H9 (cell line): ENCODE measurements at regions not wholly inside any gene's neighbourhood (a gene's known extent, or its start where the extent isn't known, plus 50 kb on each side); places are given as distances from the start of the nearest gene placed in this dataset.

Experiments
- DNase-seq: peaks from one replicate; pipeline ENCODE4 v3.0.0-alpha.2; 2017
- H2AFZ ChIP-seq: one replicate; pipeline ENCODE4 v1.6.1; 2013; ENCODE audit warnings: mild to moderate bottlenecking, low read length, control low read depth, moderate library complexity
- H2AK5ac ChIP-seq: 2 replicates; pipeline ENCODE4 v1.6.1; 2013; ENCODE audit warnings: low read length, control low read depth, mixed read lengths; ENCODE audit not compliant: insufficient read length
- H2BK120ac ChIP-seq: one replicate; pipeline ENCODE4 v1.6.1; 2013; ENCODE audit warnings: low read depth, mild to moderate bottlenecking, low read length, control low read depth, inconsistent platforms; ENCODE audit not compliant: poor library complexity, severe bottlenecking
- H2BK12ac ChIP-seq: 2 replicates; pipeline ENCODE4 v1.6.1; 2013; ENCODE audit warnings: low read length, control low read depth, mixed read lengths, low read depth; ENCODE audit not compliant: insufficient read length
- H2BK15ac ChIP-seq: 2 replicates; pipeline ENCODE4 v1.6.1; 2013; ENCODE audit warnings: low read depth, low read length, control low read depth
- H2BK20ac ChIP-seq: one replicate; pipeline ENCODE4 v1.6.1; 2013; ENCODE audit warnings: low read depth, mild to moderate bottlenecking, low read length, control low read depth, inconsistent platforms; ENCODE audit not compliant: poor library complexity, severe bottlenecking
- H2BK5ac ChIP-seq: 2 replicates; pipeline ENCODE4 v1.6.1; 2013; ENCODE audit warnings: low read length, control low read depth, mixed read lengths; ENCODE audit not compliant: insufficient read length
- H3K14ac ChIP-seq: 2 replicates; pipeline ENCODE4 v1.6.1; 2013; ENCODE audit warnings: low read length, control low read depth; ENCODE audit not compliant: insufficient read depth
- H3K18ac ChIP-seq: 2 replicates; pipeline ENCODE4 v1.6.1; 2013; ENCODE audit warnings: low read depth, mild to moderate bottlenecking, mixed read lengths, low read length, control low read depth; ENCODE audit not compliant: insufficient read length
- H3K23ac ChIP-seq: 2 replicates; pipeline ENCODE4 v1.6.1; 2013; ENCODE audit warnings: low read length, control low read depth, mixed read lengths, low read depth; ENCODE audit not compliant: insufficient read length
- H3K23me2 ChIP-seq: 2 replicates; pipeline ENCODE4 v1.6.1; 2013; ENCODE audit warnings: low read depth, mild to moderate bottlenecking, mixed read lengths, low read length, control low read depth; ENCODE audit not compliant: insufficient read length, poor library complexity, severe bottlenecking
- H3K27ac ChIP-seq: 2 replicates; pipeline ENCODE4 v1.5.1; 2013; ENCODE audit warnings: low read length, control low read depth, mixed read lengths, low read depth; ENCODE audit not compliant: insufficient read length
- H3K27me3 ChIP-seq: 2 replicates; pipeline ENCODE4 v1.6.1; 2013; ENCODE audit warnings: low read length, control low read depth, inconsistent platforms; ENCODE audit not compliant: insufficient read depth
- H3K4ac ChIP-seq: 2 replicates; pipeline ENCODE4 v1.6.1; 2013; ENCODE audit warnings: low read depth, mild to moderate bottlenecking, control low read depth, inconsistent platforms, low read length, moderate library complexity
- H3K4me1 ChIP-seq: 2 replicates; pipeline ENCODE4 v1.6.1; 2013; ENCODE audit warnings: low read length, control low read depth, inconsistent platforms; ENCODE audit not compliant: insufficient read depth
- H3K4me2 ChIP-seq: 2 replicates; pipeline ENCODE4 v1.6.1; 2013; ENCODE audit warnings: low read length, control low read depth, mixed read lengths; ENCODE audit not compliant: insufficient read length, insufficient read depth
- H3K56ac ChIP-seq: 2 replicates; pipeline ENCODE4 v1.6.1; 2013; ENCODE audit warnings: low read depth, mild to moderate bottlenecking, mixed read lengths, low read length, control low read depth; ENCODE audit not compliant: insufficient read length
- H3K79me1 ChIP-seq: 2 replicates; pipeline ENCODE4 v1.6.1; 2013; ENCODE audit warnings: low read depth, mild to moderate bottlenecking, moderate library complexity, low read length, control low read depth, inconsistent platforms; ENCODE audit not compliant: insufficient read depth, poor library complexity, severe bottlenecking
- H3K79me2 ChIP-seq: 2 replicates; pipeline ENCODE4 v1.6.1; 2013; ENCODE audit warnings: low read length, control low read depth, inconsistent platforms; ENCODE audit not compliant: insufficient read depth
- H3K9ac ChIP-seq: 2 replicates; pipeline ENCODE4 v1.6.1; 2013; ENCODE audit warnings: low read length, control low read depth, mixed read lengths; ENCODE audit not compliant: insufficient read length; ENCODE audit errors: extremely low read depth
- H3K9me3 ChIP-seq: one replicate; pipeline ENCODE4 v1.6.1; 2013; ENCODE audit warnings: low read depth, low read length, inconsistent platforms; ENCODE audit not compliant: control insufficient read depth
- H3T11ph ChIP-seq: one replicate; pipeline ENCODE4 v1.6.1; 2013; ENCODE audit warnings: mild to moderate bottlenecking, low read length, control low read depth, inconsistent platforms
- H4K20me1 ChIP-seq: one replicate; pipeline ENCODE4 v1.6.1; 2013; ENCODE audit not compliant: control insufficient read depth, insufficient read length, insufficient read depth
- H4K5ac ChIP-seq: 2 replicates; pipeline ENCODE4 v1.6.1; 2013; ENCODE audit warnings: low read depth, mild to moderate bottlenecking, mixed read lengths, low read length, control low read depth; ENCODE audit not compliant: insufficient read length
- H4K8ac ChIP-seq: replicated peaks from 2 replicates; pipeline ENCODE4 v1.6.1; 2013; ENCODE audit warnings: low read length, control low read depth, mixed read lengths, low read depth; ENCODE audit not compliant: insufficient read length
- H4K91ac ChIP-seq: 2 replicates; pipeline ENCODE4 v1.6.1; 2013; ENCODE audit warnings: low read depth, mild to moderate bottlenecking, moderate library complexity, mixed read lengths, low read length, control low read depth; ENCODE audit not compliant: insufficient read length
- H3K27ac Mint-ChIP-seq, 3 experiments: 2 replicates in 2 of 3; 3 replicates in 1 of 3; pipeline ENCODE4 v1.8.0; 2020 to 2021; ENCODE audit warnings: mixed read lengths in 3 of 3, mild to moderate bottlenecking in 1 of 3, moderate library complexity in 1 of 3
- H3K27me3 Mint-ChIP-seq: 2 replicates; pipeline ENCODE4 v1.8.0; 2021; ENCODE audit warnings: low read depth, mild to moderate bottlenecking, moderate library complexity, mixed read lengths
- H3K36me3 Mint-ChIP-seq, 3 experiments: 2 replicates in 2 of 3; 3 replicates in 1 of 3; pipeline ENCODE4 v1.8.0; 2020 to 2021; ENCODE audit warnings: low read depth in 3 of 3, mixed read lengths in 3 of 3; ENCODE audit not compliant: insufficient read depth in 1 of 3
- H3K4me1 Mint-ChIP-seq, 2 experiments: 2 replicates each; pipeline ENCODE4 v1.8.0; 2020; ENCODE audit warnings: mixed read lengths in 2 of 2
- H3K4me3 Mint-ChIP-seq, 2 experiments: 2 replicates in 1 of 2; 3 replicates in 1 of 2; pipeline ENCODE4 v1.8.0; 2020 to 2021; ENCODE audit warnings: mild to moderate bottlenecking in 2 of 2, mixed read lengths in 2 of 2, moderate library complexity in 1 of 2
- H3K9me3 Mint-ChIP-seq, 2 experiments: 2 replicates in 1 of 2; 3 replicates in 1 of 2; pipeline ENCODE4 v1.8.0; 2020; ENCODE audit warnings: mild to moderate bottlenecking in 2 of 2, mixed read lengths in 2 of 2, moderate library complexity in 1 of 2
- WGBS: extraction: QIAGEN DNeasy Blood & Tissue Kit; methylation state at CpG from one replicate; pipeline ENCODE4 v1.1.7; 2013; ENCODE audit warnings: missing lambda C conversion rate, low lambda C conversion rate, mixed read lengths; ENCODE audit not compliant: insufficient read length; ENCODE audit errors: extremely low coverage; 5-methylcytosine and 5-hydroxymethylcytosine counted together
- TF ChIP-seq, protein P1 (sequence below): fragments of 200-600 bp; sonication (generic); conservative IDR thresholded peaks from 3 replicates; pipeline ENCODE4 v1.8.0; 2021; ENCODE audit warnings: antibody characterized with exemption, mild to moderate bottlenecking

DNA sequence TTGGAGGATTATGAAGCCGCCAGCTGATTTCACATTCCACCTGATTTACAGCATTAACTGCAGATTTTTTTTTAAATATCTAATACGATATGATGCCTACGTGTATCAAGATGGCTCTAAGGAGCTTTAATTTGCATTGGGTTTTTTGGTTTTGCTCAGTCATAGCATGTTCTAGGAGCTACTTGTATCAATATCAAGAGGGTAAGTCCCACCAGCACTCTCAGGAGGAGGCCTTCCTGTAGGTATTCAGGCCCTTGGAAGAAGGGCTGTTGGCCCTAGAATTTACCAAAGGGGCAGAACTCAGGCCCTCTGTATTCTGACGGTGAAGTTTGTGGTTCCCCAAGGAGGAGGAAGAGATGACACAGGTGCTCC is 97.2 kb upstream of the IPO5 start:
- Histone ChIP-seq H3T11ph (no peak overlapping the region), H3K4ac (no peak overlapping the region), H3K27ac (no peak overlapping the region), H2BK5ac (no peak overlapping the region), H2BK20ac (no peak overlapping the region), H4K20me1 (no peaks in the 10 kb centered on the region), H3K56ac (no peak overlapping the region), H2BK15ac (no peak overlapping the region), H3K4me2 (no peak overlapping the region), H3K79me2 (no peaks in the 10 kb centered on the region), H3K18ac (no peak overlapping the region), H2AK5ac (no peak overlapping the region), H3K9ac (no peak overlapping the region), H3K27me3 (no peaks in the 10 kb centered on the region), H3K23me2 (no peaks in the 10 kb centered on the region), H4K5ac (no peak overlapping the region), H3K23ac (no peak overlapping the region), H4K8ac (no peak overlapping the region), H2BK120ac (no peak overlapping the region), H3K79me1 (no peaks in the 10 kb centered on the region), H2BK12ac (no peak overlapping the region), H2AFZ (no peak overlapping the region), H3K4me1 (peaks cover 2% of the 10 kb centered on the region; the same call in 1 of the 2 replicates), H4K91ac (no peak overlapping the region), H3K9me3 (no peaks in the 10 kb centered on the region), H3K14ac (no peak overlapping the region)
- Mint-ChIP-seq H3K4me1 (peaks cover 5 to 8% of the 10 kb centered on the region in 2 experiments), H3K27me3 (no peaks in the 10 kb centered on the region), H3K4me3 (no peak overlapping the region), H3K27ac (no peak overlapping the region), H3K9me3 (no peaks in the 10 kb centered on the region; a peak in 2 of 5 replicates), H3K36me3 (no peaks in the 10 kb centered on the region)
- TF ChIP-seq, protein P1, sequence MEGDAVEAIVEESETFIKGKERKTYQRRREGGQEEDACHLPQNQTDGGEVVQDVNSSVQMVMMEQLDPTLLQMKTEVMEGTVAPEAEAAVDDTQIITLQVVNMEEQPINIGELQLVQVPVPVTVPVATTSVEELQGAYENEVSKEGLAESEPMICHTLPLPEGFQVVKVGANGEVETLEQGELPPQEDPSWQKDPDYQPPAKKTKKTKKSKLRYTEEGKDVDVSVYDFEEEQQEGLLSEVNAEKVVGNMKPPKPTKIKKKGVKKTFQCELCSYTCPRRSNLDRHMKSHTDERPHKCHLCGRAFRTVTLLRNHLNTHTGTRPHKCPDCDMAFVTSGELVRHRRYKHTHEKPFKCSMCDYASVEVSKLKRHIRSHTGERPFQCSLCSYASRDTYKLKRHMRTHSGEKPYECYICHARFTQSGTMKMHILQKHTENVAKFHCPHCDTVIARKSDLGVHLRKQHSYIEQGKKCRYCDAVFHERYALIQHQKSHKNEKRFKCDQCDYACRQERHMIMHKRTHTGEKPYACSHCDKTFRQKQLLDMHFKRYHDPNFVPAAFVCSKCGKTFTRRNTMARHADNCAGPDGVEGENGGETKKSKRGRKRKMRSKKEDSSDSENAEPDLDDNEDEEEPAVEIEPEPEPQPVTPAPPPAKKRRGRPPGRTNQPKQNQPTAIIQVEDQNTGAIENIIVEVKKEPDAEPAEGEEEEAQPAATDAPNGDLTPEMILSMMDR, result no peak
- no CpG with 5 or more reads among the region's 4 CpGs for WGBS
- no peak for DNase-seq
